NT2/D1 (cell line): ENCODE measurements at regions not wholly inside any gene's neighbourhood (a gene's known extent, or its start where the extent isn't known, plus 50 kb on each side); places are given as distances from the start of the nearest gene placed in this dataset.

Experiments
- SUZ12 ChIP-seq: IDR thresholded peaks from 2 replicates; pipeline ENCODE4 v1.6.1; 2011; ENCODE audit not compliant: insufficient read length, insufficient read depth; ENCODE audit errors: extremely low read depth
- YY1 ChIP-seq: IDR thresholded peaks from 2 replicates; pipeline ENCODE4 v1.6.1; 2011; ENCODE audit not compliant: insufficient read length, insufficient read depth
- ZNF274 ChIP-seq: IDR thresholded peaks from 2 replicates; pipeline ENCODE4 v1.6.1; 2011; ENCODE audit warnings: mild to moderate bottlenecking, low read depth, low read length

GRCh38 chr20:12433724-12434123 lies 516.0 kb downstream of the BTBD3 start:
- no peak for TF ChIP-seq ZNF274
- no peak for TF ChIP-seq YY1
- no peak for TF ChIP-seq SUZ12
